Smooth muscle cell (in vitro differentiated cells): ENCODE measurements at regions not wholly inside any gene's neighbourhood (a gene's known extent, or its start where the extent isn't known, plus 50 kb on each side); places are given as distances from the start of the nearest gene placed in this dataset.

ENCODE experiments used
- DNase-seq: peaks from one replicate; lab custom pipeline; 2025; ENCODE audit not compliant: unreplicated experiment; lab: John Stamatoyannopoulos, UW
- H2AFZ ChIP-seq: fragments of 200-600 bp; sonication (generic); 2 replicates; pipeline ENCODE4 v1.6.0; 2016; ENCODE audit warnings: antibody characterized with exemption, low read depth, mild to moderate bottlenecking
- H3F3A ChIP-seq: fragments of 200-600 bp; sonication (generic); 2 replicates; pipeline ENCODE4 v1.6.0; 2017; ENCODE audit warnings: antibody characterized with exemption, low read depth
- H3K27ac ChIP-seq: fragments of 200-600 bp; sonication (generic); 2 replicates; pipeline ENCODE4 v1.5.1; 2016; ENCODE audit warnings: low read depth, mild to moderate bottlenecking
- H3K27me3 ChIP-seq: fragments of 200-600 bp; sonication (generic); 2 replicates; pipeline ENCODE4 v1.6.1; 2016; ENCODE audit warnings: low read depth, mild to moderate bottlenecking
- H3K36me3 ChIP-seq: fragments of 200-600 bp; sonication (generic); 2 replicates; pipeline ENCODE4 v1.5.1; 2016; ENCODE audit warnings: low read depth
- H3K4me1 ChIP-seq: fragments of 200-600 bp; sonication (generic); 2 replicates; pipeline ENCODE4 v1.5.1; 2016; ENCODE audit warnings: low read depth
- H3K4me2 ChIP-seq: fragments of 200-600 bp; sonication (generic); 2 replicates; pipeline ENCODE4 v1.6.0; 2016; ENCODE audit warnings: mild to moderate bottlenecking
- H3K4me3 ChIP-seq: fragments of 200-600 bp; sonication (generic); 2 replicates; pipeline ENCODE4 v1.5.1; 2016; ENCODE audit warnings: mild to moderate bottlenecking
- H3K79me2 ChIP-seq: fragments of 200-600 bp; sonication (generic); 2 replicates; pipeline ENCODE4 v1.6.0; 2016; ENCODE audit warnings: low read depth, mild to moderate bottlenecking
- H3K9ac ChIP-seq: fragments of 200-600 bp; sonication (generic); 2 replicates; pipeline ENCODE4 v1.6.0; 2016; ENCODE audit warnings: low read depth
- H3K9me3 ChIP-seq: fragments of 200-600 bp; sonication (generic); replicated peaks from 2 replicates; pipeline ENCODE4 v1.5.1; 2016; ENCODE audit warnings: low read depth
- H4K20me1 ChIP-seq: fragments of 200-600 bp; sonication (generic); 2 replicates; pipeline ENCODE4 v1.6.0; 2016; ENCODE audit warnings: low read depth
- WGBS: methylation state at CpG from one replicate; pipeline ENCODE4 v1.1.7; 2016; ENCODE audit warnings: low lambda C conversion rate; 5-methylcytosine and 5-hydroxymethylcytosine counted together
- TF ChIP-seq, protein P1 (sequence below): fragments of 200-600 bp; sonication (generic); IDR thresholded peaks from 2 replicates; pipeline ENCODE4 v1.5.1; 2017; ENCODE audit warnings: borderline replicate concordance, mild to moderate bottlenecking, antibody characterized with exemption; ENCODE audit not compliant: insufficient read depth, poor library complexity, severe bottlenecking

DNA sequence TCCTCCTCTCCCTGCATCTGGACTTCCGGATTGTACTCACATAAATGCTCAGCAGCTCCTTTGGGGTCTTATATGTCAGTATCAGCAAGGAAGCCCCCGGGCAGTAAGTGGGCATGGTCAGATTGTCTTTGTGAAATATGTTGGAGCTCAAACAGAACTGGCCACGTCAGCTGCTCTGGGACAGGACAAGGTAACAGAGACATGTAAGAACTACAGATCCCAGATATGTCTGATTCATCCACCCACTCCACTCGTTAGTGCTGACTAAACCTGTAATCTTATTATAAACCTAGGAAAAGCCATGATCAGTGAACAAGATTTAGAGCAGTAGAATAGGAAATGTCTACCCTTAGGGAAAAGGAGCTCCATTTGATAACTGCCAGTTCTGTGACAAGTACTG lies 561.8 kb downstream of the CETN3 start:
- DNase-seq, result no peak

DNA sequence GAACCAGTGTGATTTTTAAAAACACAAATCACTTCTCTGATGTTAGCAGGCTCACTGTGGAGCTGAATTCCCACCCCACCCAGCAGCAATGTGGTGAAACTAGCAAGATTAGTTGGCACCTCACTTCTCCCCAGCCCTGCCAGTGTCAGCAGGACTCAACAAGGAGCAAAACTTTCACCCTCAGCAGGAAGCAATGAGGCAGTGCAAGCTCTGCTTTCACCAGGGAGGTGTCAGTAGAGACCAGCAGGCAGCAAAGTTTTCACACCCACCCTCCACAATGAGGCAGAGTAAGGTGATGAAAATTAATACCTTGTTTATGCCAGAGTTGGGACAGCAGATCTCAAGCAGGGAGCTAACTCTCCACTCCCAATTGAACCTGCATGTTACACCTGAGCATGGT lies 565.0 kb downstream of the CETN3 start:
- H3K79me2 ChIP-seq, result no peaks in the 10 kb centered on the region
- no peak overlapping the region for H3K27ac ChIP-seq
- H3K4me2 ChIP-seq, result no peak overlapping the region
- no peak overlapping the region for H2AFZ ChIP-seq
- TF ChIP-seq, protein P1, sequence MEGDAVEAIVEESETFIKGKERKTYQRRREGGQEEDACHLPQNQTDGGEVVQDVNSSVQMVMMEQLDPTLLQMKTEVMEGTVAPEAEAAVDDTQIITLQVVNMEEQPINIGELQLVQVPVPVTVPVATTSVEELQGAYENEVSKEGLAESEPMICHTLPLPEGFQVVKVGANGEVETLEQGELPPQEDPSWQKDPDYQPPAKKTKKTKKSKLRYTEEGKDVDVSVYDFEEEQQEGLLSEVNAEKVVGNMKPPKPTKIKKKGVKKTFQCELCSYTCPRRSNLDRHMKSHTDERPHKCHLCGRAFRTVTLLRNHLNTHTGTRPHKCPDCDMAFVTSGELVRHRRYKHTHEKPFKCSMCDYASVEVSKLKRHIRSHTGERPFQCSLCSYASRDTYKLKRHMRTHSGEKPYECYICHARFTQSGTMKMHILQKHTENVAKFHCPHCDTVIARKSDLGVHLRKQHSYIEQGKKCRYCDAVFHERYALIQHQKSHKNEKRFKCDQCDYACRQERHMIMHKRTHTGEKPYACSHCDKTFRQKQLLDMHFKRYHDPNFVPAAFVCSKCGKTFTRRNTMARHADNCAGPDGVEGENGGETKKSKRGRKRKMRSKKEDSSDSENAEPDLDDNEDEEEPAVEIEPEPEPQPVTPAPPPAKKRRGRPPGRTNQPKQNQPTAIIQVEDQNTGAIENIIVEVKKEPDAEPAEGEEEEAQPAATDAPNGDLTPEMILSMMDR, result no peak
- no peaks in the 10 kb centered on the region for H3K9me3 ChIP-seq
- H3K4me1 ChIP-seq, result peaks cover 9% of the 10 kb centered on the region
- H3F3A ChIP-seq, result no peaks in the 10 kb centered on the region
- no peak for DNase-seq
- no peak overlapping the region for H3K9ac ChIP-seq
- H3K4me3 ChIP-seq, result no peak overlapping the region
- H3K36me3 ChIP-seq, result no peaks in the 10 kb centered on the region
- no peaks in the 10 kb centered on the region for H4K20me1 ChIP-seq
- no peaks in the 10 kb centered on the region for H3K27me3 ChIP-seq

More for the DNA sequence above, 561.8 kb downstream of the CETN3 start:
- Histone ChIP-seq H2AFZ (peak overlapping the region; percentile 52), H3K27me3 (no peaks in the 10 kb centered on the region), H3K36me3 (no peaks in the 10 kb centered on the region), H4K20me1 (no peaks in the 10 kb centered on the region), H3K4me2 (peak overlapping the region; percentile 60), H3F3A (no peaks in the 10 kb centered on the region), H3K27ac (peak overlapping the region; percentile 74), H3K79me2 (no peaks in the 10 kb centered on the region), H3K4me3 (no peak overlapping the region), H3K9ac (no peak overlapping the region), H3K9me3 (no peaks in the 10 kb centered on the region), H3K4me1 (peaks cover 9% of the 10 kb centered on the region)
- TF ChIP-seq, protein P1, result no peak
- WGBS, result 44% methylated on average over 4 of the region's 4 CpGs

DNA sequence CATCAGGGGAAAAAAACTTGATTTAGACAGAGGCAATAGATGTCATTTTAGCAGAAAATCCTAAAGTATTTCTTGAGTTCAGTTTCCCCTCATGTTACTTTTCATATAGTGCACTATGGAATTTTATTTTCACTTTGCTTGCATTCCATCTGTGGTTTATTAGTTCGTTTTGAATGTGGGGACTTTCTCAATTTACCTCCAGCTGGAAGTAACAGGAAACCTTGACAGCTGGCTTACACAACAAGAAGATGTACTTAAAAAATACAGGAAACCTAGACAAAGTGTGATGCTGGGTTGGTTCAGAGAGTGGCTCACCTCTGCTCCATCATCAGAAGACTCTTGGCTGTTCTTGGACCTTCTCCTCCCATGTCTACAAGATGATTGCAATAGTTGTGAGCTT lies 567.0 kb downstream of the CETN3 start:
- Histone ChIP-seq H3K9ac (no peak overlapping the region), H2AFZ (no peak overlapping the region), H3K9me3 (no peaks in the 10 kb centered on the region), H3K79me2 (no peaks in the 10 kb centered on the region), H3K27me3 (no peaks in the 10 kb centered on the region), H3F3A (no peaks in the 10 kb centered on the region), H3K4me1 (peaks cover 3% of the 10 kb centered on the region), H3K36me3 (no peaks in the 10 kb centered on the region), H3K4me2 (no peak overlapping the region), H3K4me3 (no peak overlapping the region), H3K27ac (no peak overlapping the region), H4K20me1 (no peaks in the 10 kb centered on the region)
- WGBS, result 71% methylated on average over 1 of the region's 1 CpG
- TF ChIP-seq, protein P1, result no peak
- DNase-seq, result no peak

DNA sequence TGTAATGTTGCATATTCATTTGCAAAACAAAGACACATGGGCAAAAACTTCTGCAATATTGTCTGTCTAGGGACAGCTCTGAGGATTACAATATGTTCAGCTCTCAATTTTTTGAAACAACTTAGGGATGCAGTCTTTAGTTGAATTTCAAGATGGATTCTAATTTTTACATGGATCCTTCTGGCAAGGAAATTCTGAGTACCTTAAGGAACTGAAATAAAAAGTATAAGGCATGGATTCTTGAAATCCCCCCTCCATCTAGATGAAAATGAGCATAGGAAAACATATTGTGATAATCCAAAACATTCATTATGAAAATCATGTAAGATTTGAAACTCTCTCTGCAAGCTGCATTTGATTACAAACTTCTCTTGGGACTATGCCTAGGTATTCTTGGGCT lies 568.6 kb downstream of the CETN3 start:
- Histone ChIP-seq H3K4me2 (no peak overlapping the region), H4K20me1 (no peaks in the 10 kb centered on the region), H3K27ac (no peak overlapping the region), H3K4me3 (no peak overlapping the region), H3K9me3 (no peaks in the 10 kb centered on the region), H3K27me3 (no peaks in the 10 kb centered on the region), H3K36me3 (no peaks in the 10 kb centered on the region), H3F3A (no peaks in the 10 kb centered on the region), H3K9ac (no peak overlapping the region), H3K79me2 (no peaks in the 10 kb centered on the region), H3K4me1 (no peaks in the 10 kb centered on the region), H2AFZ (no peak overlapping the region)
- no peak for DNase-seq
- TF ChIP-seq, protein P1, result no peak
